Neural progenitor cell (in vitro differentiated cells): ENCODE measurements at regions not wholly inside any gene's neighbourhood (a gene's known extent, or its start where the extent isn't known, plus 50 kb on each side); places are given as distances from the start of the nearest gene placed in this dataset.

ENCODE experiments used
- EZH2 ChIP-seq: fragments of 200-600 bp; sonication (generic); IDR thresholded peaks from 2 replicates; pipeline ENCODE4 v1.6.1; 2017; ENCODE audit warnings: antibody characterized with exemption, mild to moderate bottlenecking, moderate library complexity
- TF ChIP-seq, protein P1 (sequence below): fragments of 200-600 bp; sonication (generic); IDR thresholded peaks from 2 replicates; pipeline ENCODE4 v1.5.1; 2017; ENCODE audit warnings: antibody characterized with exemption, mild to moderate bottlenecking

DNA sequence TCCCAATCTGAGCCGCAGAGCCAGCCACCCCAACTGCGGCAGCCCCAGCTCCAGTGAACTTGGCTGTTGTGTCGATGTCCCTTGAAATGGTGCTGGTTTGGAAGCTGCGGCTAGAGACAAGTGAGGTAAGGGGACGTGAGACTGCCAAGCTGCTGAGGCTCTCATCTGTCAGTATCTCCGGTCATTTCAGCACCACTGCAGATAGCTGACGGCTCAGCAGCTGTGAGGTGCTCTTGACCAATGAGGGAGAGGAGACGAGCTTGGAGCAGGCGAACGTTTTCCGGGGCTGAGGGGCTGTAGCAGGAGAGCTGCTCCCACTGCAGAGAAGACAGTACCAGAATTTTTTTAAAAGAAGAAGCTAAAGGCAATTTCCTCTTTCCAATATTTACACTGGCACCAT is 175.5 kb upstream of the CASK start:
- no peak for TF ChIP-seq EZH2
- TF ChIP-seq, protein P1, sequence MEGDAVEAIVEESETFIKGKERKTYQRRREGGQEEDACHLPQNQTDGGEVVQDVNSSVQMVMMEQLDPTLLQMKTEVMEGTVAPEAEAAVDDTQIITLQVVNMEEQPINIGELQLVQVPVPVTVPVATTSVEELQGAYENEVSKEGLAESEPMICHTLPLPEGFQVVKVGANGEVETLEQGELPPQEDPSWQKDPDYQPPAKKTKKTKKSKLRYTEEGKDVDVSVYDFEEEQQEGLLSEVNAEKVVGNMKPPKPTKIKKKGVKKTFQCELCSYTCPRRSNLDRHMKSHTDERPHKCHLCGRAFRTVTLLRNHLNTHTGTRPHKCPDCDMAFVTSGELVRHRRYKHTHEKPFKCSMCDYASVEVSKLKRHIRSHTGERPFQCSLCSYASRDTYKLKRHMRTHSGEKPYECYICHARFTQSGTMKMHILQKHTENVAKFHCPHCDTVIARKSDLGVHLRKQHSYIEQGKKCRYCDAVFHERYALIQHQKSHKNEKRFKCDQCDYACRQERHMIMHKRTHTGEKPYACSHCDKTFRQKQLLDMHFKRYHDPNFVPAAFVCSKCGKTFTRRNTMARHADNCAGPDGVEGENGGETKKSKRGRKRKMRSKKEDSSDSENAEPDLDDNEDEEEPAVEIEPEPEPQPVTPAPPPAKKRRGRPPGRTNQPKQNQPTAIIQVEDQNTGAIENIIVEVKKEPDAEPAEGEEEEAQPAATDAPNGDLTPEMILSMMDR, result no peak
